WERI-Rb-1 (cell line): ENCODE measurements at regions not wholly inside any gene's neighbourhood (a gene's known extent, or its start where the extent isn't known, plus 50 kb on each side); places are given as distances from the start of the nearest gene placed in this dataset.

Experiments
- DNase-seq: peaks from one replicate; pipeline ENCODE4 v3.0.0-alpha.2; 2020
- H3K27ac ChIP-seq: fragments of 250-450 bp; sonication (Bioruptor Pico); 2 replicates; pipeline ENCODE4 v1.5.1; 2020; ENCODE audit warnings: mild to moderate bottlenecking, moderate library complexity
- H3K27me3 ChIP-seq: fragments of 250-450 bp; sonication (Bioruptor Pico); 2 replicates; pipeline ENCODE4 v1.5.1; 2021; ENCODE audit warnings: mild to moderate bottlenecking, low read depth, moderate library complexity; ENCODE audit not compliant: insufficient read depth, severe bottlenecking
- H3K36me3 ChIP-seq: fragments of 250-450 bp; sonication (Bioruptor Pico); 2 replicates; pipeline ENCODE4 v1.5.1; 2020; ENCODE audit warnings: mild to moderate bottlenecking, moderate library complexity
- H3K4me3 ChIP-seq: 2 replicates; pipeline ENCODE4 v1.5.1; 2011; ENCODE audit warnings: low read depth, mild to moderate bottlenecking, control low read depth, low read length
- H3K9me3 ChIP-seq: fragments of 250-450 bp; sonication (Bioruptor Pico); 2 replicates; pipeline ENCODE4 v1.5.1; 2021; ENCODE audit warnings: mild to moderate bottlenecking, moderate library complexity; ENCODE audit not compliant: severe bottlenecking
- TF ChIP-seq, protein P1 (sequence below): IDR thresholded peaks from 2 replicates; pipeline ENCODE4 v1.5.1; 2011; ENCODE audit warnings: low read depth, mild to moderate bottlenecking, control low read depth, inconsistent platforms, low read length

DNA sequence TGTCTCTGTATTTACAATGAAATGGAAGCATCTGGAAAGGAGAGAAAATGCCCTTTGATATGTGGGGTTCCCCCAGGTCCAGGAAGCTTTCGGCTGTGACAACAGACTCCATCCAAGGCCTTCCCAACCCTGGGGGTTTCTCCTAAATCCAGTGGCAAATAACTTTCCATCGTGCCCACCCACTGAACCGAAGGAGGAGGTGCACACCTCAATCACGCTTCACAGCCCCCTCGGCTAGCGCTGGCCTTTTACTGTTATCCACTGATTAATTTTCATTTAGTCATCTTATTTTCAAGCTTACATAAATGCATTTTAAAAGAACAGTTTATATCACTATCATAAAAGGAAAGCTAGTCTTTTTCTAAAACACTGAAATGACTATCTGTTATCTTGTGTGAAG is 286.8 kb upstream of the ZMIZ1 start:
- no peaks in the 10 kb centered on the region for H3K27me3 ChIP-seq
- DNase-seq = no peak

DNA sequence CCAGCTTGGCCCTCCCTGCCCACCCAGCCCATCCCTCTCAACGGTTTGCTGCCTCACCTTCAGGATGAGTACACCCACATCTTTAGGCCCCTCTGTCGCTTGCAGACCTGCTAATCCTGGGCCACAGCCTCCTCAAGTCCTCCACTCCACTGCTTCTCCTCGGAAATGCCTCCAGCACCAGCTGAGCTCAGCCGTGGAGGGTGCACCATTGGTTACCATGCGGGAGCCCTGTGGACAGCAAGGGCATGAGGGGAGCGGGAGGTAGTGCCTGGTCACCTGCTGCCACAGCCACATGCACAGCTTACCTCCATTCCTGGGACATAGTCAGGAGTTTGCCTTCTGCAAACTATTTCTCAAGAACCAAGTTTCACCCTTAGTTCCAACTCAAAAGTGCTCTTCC is 286.3 kb upstream of the ZMIZ1 start:
- no peaks in the 10 kb centered on the region for H3K9me3 ChIP-seq
- TF ChIP-seq, protein P1, sequence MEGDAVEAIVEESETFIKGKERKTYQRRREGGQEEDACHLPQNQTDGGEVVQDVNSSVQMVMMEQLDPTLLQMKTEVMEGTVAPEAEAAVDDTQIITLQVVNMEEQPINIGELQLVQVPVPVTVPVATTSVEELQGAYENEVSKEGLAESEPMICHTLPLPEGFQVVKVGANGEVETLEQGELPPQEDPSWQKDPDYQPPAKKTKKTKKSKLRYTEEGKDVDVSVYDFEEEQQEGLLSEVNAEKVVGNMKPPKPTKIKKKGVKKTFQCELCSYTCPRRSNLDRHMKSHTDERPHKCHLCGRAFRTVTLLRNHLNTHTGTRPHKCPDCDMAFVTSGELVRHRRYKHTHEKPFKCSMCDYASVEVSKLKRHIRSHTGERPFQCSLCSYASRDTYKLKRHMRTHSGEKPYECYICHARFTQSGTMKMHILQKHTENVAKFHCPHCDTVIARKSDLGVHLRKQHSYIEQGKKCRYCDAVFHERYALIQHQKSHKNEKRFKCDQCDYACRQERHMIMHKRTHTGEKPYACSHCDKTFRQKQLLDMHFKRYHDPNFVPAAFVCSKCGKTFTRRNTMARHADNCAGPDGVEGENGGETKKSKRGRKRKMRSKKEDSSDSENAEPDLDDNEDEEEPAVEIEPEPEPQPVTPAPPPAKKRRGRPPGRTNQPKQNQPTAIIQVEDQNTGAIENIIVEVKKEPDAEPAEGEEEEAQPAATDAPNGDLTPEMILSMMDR = no peak
- H3K27ac ChIP-seq = no peak overlapping the region
- no peak overlapping the region for H3K4me3 ChIP-seq
- no peak for DNase-seq
- H3K27me3 ChIP-seq = no peaks in the 10 kb centered on the region
- no peaks in the 10 kb centered on the region for H3K36me3 ChIP-seq

More for the DNA sequence above, 286.8 kb upstream of the ZMIZ1 start:
- TF ChIP-seq, protein P1 = no peak
- Histone ChIP-seq H3K36me3 (no peaks in the 10 kb centered on the region), H3K4me3 (no peak overlapping the region), H3K9me3 (no peaks in the 10 kb centered on the region), H3K27ac (no peak overlapping the region)

DNA sequence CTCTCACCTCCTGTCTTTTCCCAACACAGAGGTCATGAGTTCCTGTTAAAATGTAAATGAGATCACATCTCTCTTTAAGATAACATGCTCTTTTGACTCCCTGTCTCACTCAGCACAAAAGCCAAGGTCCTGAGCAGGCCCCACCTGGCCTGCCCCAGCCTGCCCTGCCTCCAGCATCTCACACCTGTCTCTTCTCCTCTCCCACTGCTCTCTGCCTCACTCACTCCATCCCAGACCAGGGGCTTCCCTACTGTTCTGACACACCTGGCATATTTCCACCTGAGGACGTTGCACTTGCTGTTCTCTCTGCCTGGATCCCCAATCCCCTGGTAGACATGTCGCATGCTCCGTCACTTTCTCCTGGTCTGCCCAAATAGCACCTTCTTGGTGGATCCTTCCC is 285.0 kb upstream of the ZMIZ1 start:
- Histone ChIP-seq H3K4me3 (no peak overlapping the region), H3K27ac (no peak overlapping the region), H3K36me3 (no peaks in the 10 kb centered on the region), H3K9me3 (no peaks in the 10 kb centered on the region), H3K27me3 (no peaks in the 10 kb centered on the region)
- DNase-seq = no peak
- TF ChIP-seq, protein P1 = no peak

DNA sequence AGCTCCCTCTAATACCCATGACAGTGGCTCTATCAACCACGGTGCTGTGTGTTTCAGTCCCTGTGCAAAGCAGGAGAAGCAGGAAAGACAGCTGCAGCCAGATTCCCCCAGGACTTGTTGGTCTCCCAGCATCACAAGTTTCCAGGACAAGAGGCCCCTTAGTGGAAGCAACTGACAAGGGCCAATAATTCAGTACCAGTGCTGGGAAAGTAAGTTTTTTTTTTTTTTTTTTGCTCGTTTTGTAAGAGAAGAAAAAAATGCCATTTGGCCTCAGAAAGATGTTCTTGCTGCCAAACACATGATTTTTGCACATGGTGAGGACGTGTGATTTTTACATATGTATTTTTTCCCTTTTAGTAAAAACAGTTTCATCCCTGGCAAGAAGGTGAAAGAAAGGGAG is 284.2 kb upstream of the ZMIZ1 start:
- Histone ChIP-seq H3K4me3 (no peak overlapping the region), H3K36me3 (no peaks in the 10 kb centered on the region), H3K27me3 (no peaks in the 10 kb centered on the region), H3K27ac (no peak overlapping the region), H3K9me3 (no peaks in the 10 kb centered on the region)
- no peak for DNase-seq
- TF ChIP-seq, protein P1 = no peak

DNA sequence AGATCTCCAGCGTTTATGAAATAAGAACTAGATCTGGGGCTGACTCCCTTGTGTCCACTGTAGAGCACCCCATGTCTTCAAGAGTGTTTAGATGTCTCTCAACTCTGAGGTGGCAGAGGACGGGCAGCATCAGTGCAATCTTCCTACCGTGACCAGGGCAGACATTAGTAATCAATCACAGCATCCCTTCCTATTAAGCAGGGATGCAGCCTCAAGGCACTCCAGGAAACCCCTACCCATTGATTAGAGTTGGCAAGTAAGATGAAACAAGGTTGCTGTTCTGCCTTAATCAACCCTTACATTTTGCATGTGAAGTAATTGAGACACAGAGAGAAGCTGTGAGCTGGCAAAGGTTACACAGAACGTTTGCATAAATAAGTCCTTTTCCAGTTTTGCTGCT is 283.7 kb upstream of the ZMIZ1 start:
- Histone ChIP-seq H3K27me3 (no peaks in the 10 kb centered on the region), H3K9me3 (no peaks in the 10 kb centered on the region), H3K27ac (no peak overlapping the region), H3K4me3 (no peak overlapping the region), H3K36me3 (no peaks in the 10 kb centered on the region)
- DNase-seq = no peak
- TF ChIP-seq, protein P1 = no peak

DNA sequence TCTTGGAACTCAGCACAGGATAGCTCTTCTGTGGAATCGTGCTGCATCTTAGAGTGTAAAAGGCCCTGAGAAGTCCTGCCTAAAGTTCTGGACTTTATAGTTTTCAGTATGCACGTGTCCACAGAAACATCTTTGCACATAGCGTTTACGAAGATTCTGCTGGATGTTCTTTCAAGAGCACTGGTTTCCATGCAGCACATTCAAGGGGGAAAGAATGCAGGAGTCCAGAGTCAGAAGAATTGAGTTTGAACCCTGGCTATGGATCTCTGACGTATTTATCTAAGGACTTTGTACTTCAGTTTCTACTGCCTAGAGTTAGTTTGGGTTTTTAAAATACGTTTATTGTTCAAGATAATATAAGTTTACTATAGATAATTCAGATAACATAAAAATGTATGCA is 282.8 kb upstream of the ZMIZ1 start:
- H3K36me3 ChIP-seq = no peaks in the 10 kb centered on the region
- H3K4me3 ChIP-seq = no peak overlapping the region
- no peak overlapping the region for H3K27ac ChIP-seq
- no peaks in the 10 kb centered on the region for H3K27me3 ChIP-seq
- TF ChIP-seq, protein P1 = no peak
- DNase-seq = no peak
- no peaks in the 10 kb centered on the region for H3K9me3 ChIP-seq
